IMR-90 (cell line): ENCODE measurements at regions not wholly inside any gene's neighbourhood (a gene's known extent, or its start where the extent isn't known, plus 50 kb on each side); places are given as distances from the start of the nearest gene placed in this dataset.

Experiments used
- BHLHE40 ChIP-seq: fragments of 150-350 bp; IDR thresholded peaks from 2 replicates; pipeline ENCODE4 v1.6.1; 2016; ENCODE audit warnings: mild to moderate bottlenecking, low read depth, low read length
- CHD1 ChIP-seq: IDR thresholded peaks from 2 replicates; pipeline ENCODE4 v1.6.1; 2012; ENCODE audit warnings: low read depth, low read length, improper control_type of control experiment
- CTCF ChIP-seq: conservative IDR thresholded peaks from 2 replicates; pipeline ENCODE4 v1.5.1; 2012; ENCODE audit warnings: mild to moderate bottlenecking, low read depth, low read length, improper control_type of control experiment
- FOS ChIP-seq: fragments of 150-350 bp; IDR thresholded peaks from 2 replicates; pipeline ENCODE4 v1.6.1; 2016; ENCODE audit warnings: low read depth, low read length
- NFE2L2 ChIP-seq: fragments of 150-350 bp; IDR thresholded peaks from 2 replicates; pipeline ENCODE4 v1.6.1; 2016; ENCODE audit warnings: low read depth, mild to moderate bottlenecking, low read length
- POLR2A ChIP-seq: IDR thresholded peaks from 2 replicates; pipeline ENCODE4 v1.6.1; 2012; ENCODE audit warnings: mild to moderate bottlenecking, low read depth, low read length
- RFX5 ChIP-seq: IDR thresholded peaks from 2 replicates; pipeline ENCODE4 v1.8.0; 2012; ENCODE audit warnings: low read depth, mild to moderate bottlenecking, low read length, moderate library complexity

DNA sequence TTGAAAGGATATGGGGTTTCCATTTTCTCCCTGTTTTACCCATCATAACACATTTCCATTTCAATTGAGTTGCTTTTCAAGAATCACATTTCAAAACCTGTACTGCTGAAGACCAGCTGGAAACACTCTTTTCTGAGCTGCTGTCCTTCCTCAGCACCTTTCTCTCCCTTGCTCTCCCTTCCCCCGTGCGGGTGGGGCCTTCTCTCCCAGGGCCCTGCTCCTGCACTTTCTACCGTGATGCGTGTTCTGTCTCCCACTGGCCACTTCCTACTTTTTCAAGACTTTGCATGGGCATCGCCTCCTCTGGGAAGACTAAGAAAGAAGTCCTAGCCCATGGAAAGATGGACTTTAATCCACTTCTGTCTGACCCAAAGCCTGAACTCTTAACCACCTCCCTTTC is 390.4 kb downstream of the PTPRU start:
- TF ChIP-seq CTCF: no peak
- no peak for TF ChIP-seq BHLHE40
- no peak for TF ChIP-seq POLR2A
- TF ChIP-seq RFX5: no peak
- TF ChIP-seq CHD1: no peak
- TF ChIP-seq NFE2L2: no peak
- no peak for TF ChIP-seq FOS
